Large intestine (tissue), 3 donors: ENCODE measurements at regions not wholly inside any gene's neighbourhood (a gene's known extent, or its start where the extent isn't known, plus 50 kb on each side); places are given as distances from the start of the nearest gene placed in this dataset.
"Not testable (repeated sequence)": the region's sequence is repeated elsewhere in the genome, so short reads cannot be mapped to it uniquely, and the experiment has no call there.

Experiments
- DNase-seq, 2 donors: peaks; one replicate each; pipeline versions ENCODE4 v3.0.0 to v3.0.0-alpha.2; 2013
- H3K27ac ChIP-seq: one replicate; pipeline ENCODE4 v1.5.1; 2013; ENCODE audit warnings: low read length
- H3K27me3 ChIP-seq: 2 replicates; pipeline ENCODE4 v1.6.1; 2013; ENCODE audit warnings: low read length; ENCODE audit not compliant: control insufficient read depth, insufficient read depth
- H3K36me3 ChIP-seq: 2 replicates; pipeline ENCODE4 v1.6.1; 2013; ENCODE audit warnings: low read length; ENCODE audit not compliant: control insufficient read depth, insufficient read depth
- H3K4me1 ChIP-seq: one replicate; pipeline ENCODE4 v1.6.1; 2013; ENCODE audit warnings: low read length; ENCODE audit not compliant: control insufficient read depth, insufficient read depth
- H3K4me3 ChIP-seq: one replicate; pipeline ENCODE4 v1.5.1; 2013; ENCODE audit warnings: low read length
- H3K9me3 ChIP-seq: one replicate; pipeline ENCODE4 v1.6.1; 2013; ENCODE audit warnings: mild to moderate bottlenecking, low read depth, low read length, moderate library complexity; ENCODE audit not compliant: control insufficient read depth
- WGBS: methylation state at CpG from one replicate; pipeline ENCODE4 v1.1.5; 2013; ENCODE audit warnings: low lambda C conversion rate; ENCODE audit not compliant: insufficient coverage; 5-methylcytosine and 5-hydroxymethylcytosine counted together

DNA sequence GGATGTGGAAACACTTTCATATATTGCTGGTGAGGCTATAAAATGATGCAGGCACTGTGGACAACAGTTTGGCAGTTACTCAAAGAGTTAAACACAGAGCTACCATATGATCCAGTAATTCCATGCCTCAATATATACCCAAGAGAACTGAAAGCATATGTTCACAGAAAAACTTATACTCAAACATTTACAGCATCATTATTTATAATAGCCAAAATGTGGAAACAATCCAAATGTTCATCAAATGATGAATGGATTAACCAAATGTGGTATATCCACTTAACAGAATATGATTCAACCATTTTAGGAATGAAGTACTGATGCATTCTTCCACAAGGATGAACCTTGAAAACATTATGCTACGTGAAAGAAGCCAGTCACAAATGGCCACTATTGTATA is 603.8 kb downstream of the IQCM start:
- no peak overlapping the region for H3K27ac ChIP-seq
- 33% methylated on average over 1 of the region's 1 CpG for WGBS
- H3K36me3 ChIP-seq = no peaks in the 10 kb centered on the region
- no peak for DNase-seq
- no peaks in the 10 kb centered on the region for H3K27me3 ChIP-seq
- H3K4me3 ChIP-seq = no peak overlapping the region
- H3K4me1 ChIP-seq = no peaks in the 10 kb centered on the region
- H3K9me3 ChIP-seq = no peaks in the 10 kb centered on the region

DNA sequence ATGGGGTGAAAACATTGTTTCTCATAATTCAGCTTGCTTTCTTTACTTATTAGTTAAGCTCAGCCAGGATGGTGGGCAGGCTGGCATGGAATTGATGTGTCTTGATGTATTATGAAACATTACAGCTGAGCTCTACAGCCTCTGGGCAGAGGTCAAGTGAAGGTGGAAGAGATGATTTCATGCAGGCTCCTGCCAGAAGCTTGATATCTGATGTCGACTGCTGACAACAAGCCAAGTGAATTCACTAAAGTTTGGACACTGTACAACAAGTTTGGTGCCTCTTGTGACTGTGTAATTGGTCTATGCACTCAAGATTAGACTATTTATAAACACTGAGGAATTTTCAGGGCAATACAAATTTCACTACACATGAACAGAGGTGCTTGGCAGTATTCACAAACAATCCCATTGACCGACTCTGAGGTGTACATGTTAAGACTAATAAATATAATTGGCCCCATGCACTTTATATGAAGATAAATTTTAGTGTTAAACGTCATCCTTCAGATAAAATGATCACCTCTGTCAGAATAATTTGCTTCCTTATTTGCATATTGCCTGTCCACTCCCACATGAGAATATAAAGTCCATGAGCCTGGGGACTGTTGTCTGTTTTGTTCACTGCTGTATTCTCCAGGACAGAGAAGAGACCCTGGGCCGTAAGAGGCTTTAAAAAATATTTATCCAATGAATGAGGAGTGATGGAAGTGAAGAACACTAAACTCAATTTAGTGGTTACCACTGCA is 612.2 kb downstream of the IQCM start:
- Histone ChIP-seq H3K4me3 (no peak overlapping the region), H3K9me3 (no peaks in the 10 kb centered on the region), H3K36me3 (no peaks in the 10 kb centered on the region), H3K27ac (no peak overlapping the region), H3K27me3 (no peaks in the 10 kb centered on the region), H3K4me1 (no peaks in the 10 kb centered on the region)
- 87% methylated on average over 2 of the region's 4 CpGs for WGBS
- no peak for DNase-seq

DNA sequence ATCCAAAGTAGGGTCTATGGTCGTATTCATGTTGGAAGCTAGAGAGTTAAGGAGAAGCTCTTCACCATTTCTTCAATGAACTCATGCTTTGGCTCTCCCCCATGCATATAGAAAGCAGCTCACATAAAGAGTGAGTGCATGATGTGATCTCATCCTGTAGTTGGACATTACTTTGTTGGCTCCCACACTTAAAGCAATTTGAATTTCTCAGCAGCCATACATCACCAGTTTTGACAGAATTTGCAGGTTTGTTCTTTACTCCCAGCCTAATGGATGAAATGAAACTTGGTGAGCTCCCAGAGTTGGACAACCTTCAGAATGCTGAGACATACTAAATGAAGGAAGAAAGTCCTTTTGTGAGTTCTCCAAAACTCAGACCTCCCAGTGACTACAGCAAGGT is 613.5 kb downstream of the IQCM start:
- no CpG with 5 or more reads among the region's 1 CpG for WGBS
- Histone ChIP-seq H3K4me3 (no peak overlapping the region), H3K27me3 (no peaks in the 10 kb centered on the region), H3K36me3 (no peaks in the 10 kb centered on the region), H3K4me1 (no peaks in the 10 kb centered on the region), H3K9me3 (no peaks in the 10 kb centered on the region), H3K27ac (no peak overlapping the region)
- no peak for DNase-seq

DNA sequence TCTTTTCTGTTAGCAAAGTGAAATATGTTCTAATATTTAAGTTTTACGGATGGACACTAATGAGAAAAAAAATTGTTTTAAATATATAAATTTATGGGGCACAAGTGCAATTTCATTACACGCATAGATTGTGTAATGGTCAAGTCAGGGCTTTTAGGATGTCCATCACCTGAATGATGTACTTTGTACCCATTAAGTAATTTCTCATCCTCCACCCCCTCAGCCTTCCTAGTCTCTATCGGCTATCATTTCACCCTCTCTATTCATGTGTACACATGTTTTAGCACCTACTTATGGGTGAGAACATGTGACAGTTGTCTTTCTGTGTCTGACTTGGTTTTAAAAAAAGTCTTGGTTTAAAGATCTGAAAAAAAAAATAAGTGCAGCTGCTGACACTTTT is 616.0 kb downstream of the IQCM start:
- Histone ChIP-seq H3K4me1 (no peaks in the 10 kb centered on the region), H3K36me3 (no peaks in the 10 kb centered on the region)
- WGBS = 80% methylated on average over 3 of the region's 3 CpGs

DNA sequence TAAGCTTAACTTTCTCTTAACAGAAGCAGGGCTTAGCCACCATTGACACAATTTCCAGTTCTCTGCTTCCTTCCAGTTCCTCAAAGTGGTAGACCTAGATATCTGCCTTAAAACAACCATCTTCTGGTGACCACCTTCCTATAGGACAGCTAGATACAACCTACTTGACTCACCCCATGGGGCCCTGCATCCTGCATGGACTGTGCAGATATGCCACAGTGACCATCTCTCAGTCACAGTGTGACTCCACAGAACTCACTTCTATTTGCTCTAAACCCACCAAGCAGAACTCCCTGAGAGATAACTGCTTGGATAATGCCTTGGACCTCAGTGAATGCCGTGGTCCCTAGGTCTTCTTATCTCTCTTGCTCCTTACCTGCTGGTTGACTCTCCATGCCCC is 621.6 kb downstream of the IQCM start:
- no peaks in the 10 kb centered on the region for H3K9me3 ChIP-seq
- H3K4me1 ChIP-seq = no peaks in the 10 kb centered on the region
- no peaks in the 10 kb centered on the region for H3K36me3 ChIP-seq
- WGBS = no CpG with 5 or more reads among the region's 1 CpG
- no peak overlapping the region for H3K27ac ChIP-seq
- no peak overlapping the region for H3K4me3 ChIP-seq
- DNase-seq = no peak
- no peaks in the 10 kb centered on the region for H3K27me3 ChIP-seq

More for the DNA sequence above, 616.0 kb downstream of the IQCM start:
- no peak for DNase-seq
- Histone ChIP-seq H3K27ac (no peak overlapping the region), H3K27me3 (no peaks in the 10 kb centered on the region), H3K9me3 (no peaks in the 10 kb centered on the region), H3K4me3 (no peak overlapping the region)

DNA sequence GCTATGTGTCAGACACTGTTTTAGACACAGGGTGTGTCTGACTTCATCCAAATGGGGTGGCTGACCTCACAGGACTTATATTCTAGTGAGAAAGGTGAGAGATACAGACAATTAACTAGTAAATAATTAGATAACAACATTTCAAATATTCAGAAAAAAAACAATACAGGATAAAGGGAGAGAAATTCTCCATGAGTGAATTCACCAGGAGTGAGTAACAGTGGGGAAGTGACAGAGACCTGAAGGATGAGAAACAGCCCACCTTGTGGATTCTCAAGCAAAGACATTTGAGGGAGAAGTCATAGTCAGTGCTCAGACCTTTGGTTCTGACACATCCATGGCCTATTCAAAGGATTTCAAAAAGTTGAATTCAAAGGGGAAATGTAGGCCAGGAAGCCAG is 627.9 kb downstream of the IQCM start:
- Histone ChIP-seq H3K9me3 (no peaks in the 10 kb centered on the region), H3K4me3 (no peak overlapping the region), H3K4me1 (no peaks in the 10 kb centered on the region), H3K36me3 (no peaks in the 10 kb centered on the region), H3K27me3 (no peaks in the 10 kb centered on the region), H3K27ac (no peak overlapping the region)
- no peak for DNase-seq

DNA sequence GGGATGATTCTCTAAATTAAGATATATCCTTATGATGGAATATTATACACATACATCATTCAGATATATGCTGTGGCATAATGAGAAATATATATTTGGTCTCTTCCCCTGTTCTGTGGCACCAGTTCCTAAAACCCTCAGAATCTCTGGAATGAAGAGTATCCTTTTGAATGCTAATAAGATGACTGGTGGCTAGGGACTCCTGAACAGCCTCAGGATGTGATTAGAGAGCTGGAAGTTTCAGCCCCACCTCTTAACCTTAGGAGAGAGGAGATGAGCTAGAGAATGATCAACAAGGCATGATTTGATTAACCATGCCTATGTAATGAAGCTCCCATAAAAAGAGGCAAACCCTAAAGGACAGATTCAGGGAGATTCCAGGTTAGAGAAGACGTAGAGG is 632.0 kb downstream of the IQCM start:
- Histone ChIP-seq H3K9me3 (no peaks in the 10 kb centered on the region), H3K27me3 (no peaks in the 10 kb centered on the region), H3K36me3 (no peaks in the 10 kb centered on the region), H3K27ac (no peak overlapping the region), H3K4me3 (no peak overlapping the region), H3K4me1 (no peaks in the 10 kb centered on the region)
- no peak for DNase-seq
- no CpG with 5 or more reads among the region's 1 CpG for WGBS

DNA sequence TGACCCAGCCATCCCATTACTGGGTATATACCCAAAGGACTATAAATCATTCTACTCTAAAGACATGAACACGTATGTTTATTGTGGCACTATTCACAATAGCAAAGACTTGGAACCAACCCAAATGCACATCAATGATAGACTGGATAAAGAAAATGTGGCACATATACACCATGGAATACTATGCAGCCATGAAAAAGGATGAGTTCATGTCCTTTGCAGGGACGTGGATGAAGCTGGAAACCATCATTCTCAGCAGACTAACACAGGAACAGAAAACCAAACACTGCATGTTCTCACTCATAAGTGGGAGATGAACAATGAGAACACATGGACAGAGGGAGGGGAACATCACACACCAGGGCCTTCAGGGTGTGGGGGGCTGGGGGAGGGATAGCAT is 634.2 kb downstream of the IQCM start:
- not testable (repeated sequence) for H3K36me3 ChIP-seq, H3K9me3 ChIP-seq, DNase-seq, H3K27ac ChIP-seq, H3K27me3 ChIP-seq, H3K4me3 ChIP-seq, H3K4me1 ChIP-seq
- no CpG with 5 or more reads among the region's 2 CpGs for WGBS

DNA sequence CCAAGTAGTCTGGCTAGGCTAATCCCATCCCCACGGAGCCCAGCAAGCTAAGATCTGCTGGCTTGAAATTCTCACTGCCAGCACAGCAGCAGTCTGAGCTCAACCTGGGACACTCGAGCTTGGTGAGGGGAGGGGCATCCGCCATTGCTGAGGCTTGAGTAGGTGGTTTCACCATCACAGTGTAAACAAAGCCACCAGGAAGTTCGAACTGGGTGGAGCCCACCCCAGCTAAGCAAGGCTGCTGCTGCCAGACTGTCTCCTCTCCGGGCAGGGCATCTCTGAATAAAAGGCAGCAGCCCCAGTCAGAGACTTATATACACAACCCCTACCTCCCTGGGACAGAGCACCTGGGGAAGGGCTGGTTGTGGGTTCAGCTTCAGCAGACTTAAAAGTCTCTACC is 639.6 kb downstream of the IQCM start:
- DNase-seq = no peak
- Histone ChIP-seq H3K27ac (no peak overlapping the region), H3K27me3 (no peaks in the 10 kb centered on the region), H3K9me3 (no peaks in the 10 kb centered on the region), H3K36me3 (no peaks in the 10 kb centered on the region), H3K4me3 (no peak overlapping the region), H3K4me1 (no peaks in the 10 kb centered on the region)
- no CpG with 5 or more reads among the region's 5 CpGs for WGBS

DNA sequence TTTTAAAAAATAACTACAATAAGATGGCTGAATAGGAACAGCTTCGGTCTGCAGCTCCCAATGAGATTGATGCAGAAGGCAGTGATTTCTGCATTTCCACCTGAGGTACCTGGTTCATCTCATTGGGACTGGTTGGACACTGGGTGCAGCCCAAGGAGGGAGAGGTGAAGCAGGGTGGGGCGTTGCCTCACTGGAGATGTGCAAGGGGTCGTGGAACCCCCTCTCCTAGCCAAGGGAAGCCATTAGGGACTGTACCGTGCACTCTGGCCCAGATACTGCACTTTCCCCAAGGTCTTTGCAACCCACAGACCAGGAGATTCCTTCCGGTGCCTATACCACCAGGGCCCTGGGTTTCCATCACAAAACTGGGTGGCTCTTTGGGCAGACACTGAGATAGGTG is 640.1 kb downstream of the IQCM start:
- no peak overlapping the region for H3K4me3 ChIP-seq
- no peaks in the 10 kb centered on the region for H3K36me3 ChIP-seq
- H3K27me3 ChIP-seq = no peaks in the 10 kb centered on the region
- DNase-seq = no peak
- no peaks in the 10 kb centered on the region for H3K9me3 ChIP-seq
- no CpG with 5 or more reads among the region's 5 CpGs for WGBS
- H3K4me1 ChIP-seq = no peaks in the 10 kb centered on the region
- H3K27ac ChIP-seq = no peak overlapping the region

DNA sequence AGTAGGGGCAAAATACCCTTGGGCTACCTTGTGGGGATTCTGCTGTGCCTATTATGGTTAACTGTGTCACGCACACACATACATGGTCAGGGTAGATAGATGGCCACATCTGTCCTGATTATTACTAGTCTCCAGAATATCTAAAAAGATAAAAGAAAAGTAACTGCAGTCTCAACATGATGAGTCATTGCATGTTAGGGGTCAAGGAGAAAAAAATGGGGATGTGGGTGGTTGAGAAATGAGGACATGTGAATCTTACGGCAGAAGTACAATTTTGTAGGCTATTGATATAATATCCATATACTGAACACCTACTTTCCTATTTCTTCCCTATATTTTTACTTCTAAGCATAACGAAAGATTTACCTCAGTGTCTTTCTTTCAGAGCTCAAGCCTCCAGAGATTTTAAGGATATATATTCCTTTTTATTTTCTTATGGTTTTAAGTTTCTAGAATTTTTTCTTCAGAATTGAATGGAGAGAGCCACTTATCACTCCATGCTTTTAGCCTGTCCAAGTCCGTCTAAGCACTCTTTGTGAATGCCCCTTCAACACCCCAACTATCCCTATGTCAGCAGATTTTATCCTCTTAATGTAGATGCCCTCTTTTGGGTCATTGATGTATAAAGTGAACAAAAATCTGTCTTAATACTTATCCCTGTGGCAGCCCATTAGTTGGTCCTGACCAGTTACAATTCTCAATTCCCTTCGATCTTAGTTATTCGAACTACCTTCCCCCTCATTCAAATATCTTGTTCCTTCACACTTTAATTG is 642.2 kb downstream of the IQCM start:
- WGBS = 96% methylated on average over 3 of the region's 6 CpGs
- H3K9me3 ChIP-seq = no peaks in the 10 kb centered on the region

More for the DNA sequence above, 642.2 kb downstream of the IQCM start:
- DNase-seq = no peak
- Histone ChIP-seq H3K36me3 (no peaks in the 10 kb centered on the region), H3K4me3 (no peak overlapping the region), H3K27me3 (no peaks in the 10 kb centered on the region), H3K4me1 (no peaks in the 10 kb centered on the region), H3K27ac (no peak overlapping the region)
